Ovary (tissue), 3 donors: ENCODE measurements at regions not wholly inside any gene's neighbourhood (a gene's known extent, or its start where the extent isn't known, plus 50 kb on each side); places are given as distances from the start of the nearest gene placed in this dataset.

Source experiments
- POLR2A ChIP-seq: fragments of 450-650 bp; IDR thresholded peaks from one replicate; pipeline ENCODE4 v1.6.1; 2017; ENCODE audit warnings: antibody characterized with exemption, mild to moderate bottlenecking, moderate library complexity
- TF ChIP-seq, protein P1 (sequence below), 3 donors: fragments of 450-650 bp in 2 of 3; fragments of 200-600 bp in 1 of 3; IDR thresholded peaks; one replicate each; pipeline versions ENCODE4 v1.5.1 to v1.8.0; 2016 to 2022; ENCODE audit warnings: antibody characterized with exemption in 3 of 3, mild to moderate bottlenecking in 1 of 3
- donor health status: DM: no; HTN: no; CAD: no.

DNA sequence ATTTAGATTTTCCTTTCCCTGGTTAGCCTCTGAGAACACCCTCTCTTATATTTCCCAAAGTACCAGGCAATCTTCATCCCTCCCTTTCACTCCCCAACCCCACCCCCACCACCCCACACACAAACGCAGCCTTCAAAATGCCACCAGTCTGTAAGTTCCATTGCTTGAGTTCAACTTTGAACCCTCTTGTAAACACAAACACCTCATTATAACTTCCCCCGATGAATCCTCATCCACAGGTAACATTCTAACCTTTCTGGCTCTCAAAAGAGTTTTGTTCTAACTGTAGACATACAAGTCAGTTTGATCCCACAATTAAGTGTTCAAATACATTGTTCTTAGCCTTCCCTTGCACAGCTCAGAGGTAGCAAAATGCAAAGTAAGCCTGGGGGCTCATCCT lies 199.4 kb upstream of the FOXN3 start:
- TF ChIP-seq, protein P1, sequence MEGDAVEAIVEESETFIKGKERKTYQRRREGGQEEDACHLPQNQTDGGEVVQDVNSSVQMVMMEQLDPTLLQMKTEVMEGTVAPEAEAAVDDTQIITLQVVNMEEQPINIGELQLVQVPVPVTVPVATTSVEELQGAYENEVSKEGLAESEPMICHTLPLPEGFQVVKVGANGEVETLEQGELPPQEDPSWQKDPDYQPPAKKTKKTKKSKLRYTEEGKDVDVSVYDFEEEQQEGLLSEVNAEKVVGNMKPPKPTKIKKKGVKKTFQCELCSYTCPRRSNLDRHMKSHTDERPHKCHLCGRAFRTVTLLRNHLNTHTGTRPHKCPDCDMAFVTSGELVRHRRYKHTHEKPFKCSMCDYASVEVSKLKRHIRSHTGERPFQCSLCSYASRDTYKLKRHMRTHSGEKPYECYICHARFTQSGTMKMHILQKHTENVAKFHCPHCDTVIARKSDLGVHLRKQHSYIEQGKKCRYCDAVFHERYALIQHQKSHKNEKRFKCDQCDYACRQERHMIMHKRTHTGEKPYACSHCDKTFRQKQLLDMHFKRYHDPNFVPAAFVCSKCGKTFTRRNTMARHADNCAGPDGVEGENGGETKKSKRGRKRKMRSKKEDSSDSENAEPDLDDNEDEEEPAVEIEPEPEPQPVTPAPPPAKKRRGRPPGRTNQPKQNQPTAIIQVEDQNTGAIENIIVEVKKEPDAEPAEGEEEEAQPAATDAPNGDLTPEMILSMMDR (IDR thresholded peaks at IDR 0.05): no peak
- no peak for TF ChIP-seq POLR2A
